HEK293T (cell line): ENCODE measurements at regions not wholly inside any gene's neighbourhood (a gene's known extent, or its start where the extent isn't known, plus 50 kb on each side); places are given as distances from the start of the nearest gene placed in this dataset.

Experiments used
- ARNT ChIP-seq: fragments of 450-650 bp; IDR thresholded peaks from 2 replicates; pipeline ENCODE4 v1.6.1; 2017; ENCODE audit warnings: mild to moderate bottlenecking
- ELF4 ChIP-seq: fragments of 450-650 bp; IDR thresholded peaks from 2 replicates; pipeline ENCODE4 v1.6.1; 2017; ENCODE audit warnings: antibody characterized with exemption
- FOXK2 ChIP-seq: fragments of 450-650 bp; IDR thresholded peaks from 2 replicates; pipeline ENCODE4 v1.6.1; 2016; ENCODE audit warnings: mild to moderate bottlenecking
- FOXM1 ChIP-seq: fragments of 450-650 bp; IDR thresholded peaks from 2 replicates; pipeline ENCODE4 v1.6.1; 2017; ENCODE audit warnings: mild to moderate bottlenecking, borderline replicate concordance
- HDGF ChIP-seq: fragments of 450-650 bp; IDR thresholded peaks from 2 replicates; pipeline ENCODE4 v1.6.1; 2017; ENCODE audit warnings: antibody characterized with exemption, borderline replicate concordance
- SP1 ChIP-seq: fragments of 450-650 bp; IDR thresholded peaks from 2 replicates; pipeline ENCODE4 v1.6.1; 2017
- SUZ12 ChIP-seq: fragments of 450-650 bp; IDR thresholded peaks from 2 replicates; pipeline ENCODE4 v1.6.1; 2016; ENCODE audit warnings: mild to moderate bottlenecking

GRCh38 chr4:19381068-19381467, 870.6 kb upstream of the SLIT2 start:
- no peak for TF ChIP-seq FOXK2
- TF ChIP-seq SUZ12: no peak
- TF ChIP-seq ARNT: no peak
- TF ChIP-seq SP1: no peak
- TF ChIP-seq HDGF: no peak
- no peak for TF ChIP-seq ELF4
- TF ChIP-seq FOXM1: no peak
